ENCODE measurements at regions not wholly inside any gene's neighbourhood (a gene's known extent, or its start where the extent isn't known, plus 50 kb on each side); places are given as distances from the start of the nearest gene placed in this dataset.

GRCh38 chr15:31464216-31465082 lies 137.8 kb downstream of the KLF13 start:
- no peak for TF ChIP-seq CTCF (conservative IDR thresholded peaks at IDR 0.05)
- no peak overlapping the region for H3K27ac ChIP-seq

GRCh38 chr15:31465083-31465955 lies 138.7 kb downstream of the KLF13 start:
- TF ChIP-seq CTCF (conservative IDR thresholded peaks at IDR 0.05) = no peak
- no peak overlapping the region for H3K27ac ChIP-seq

DNA sequence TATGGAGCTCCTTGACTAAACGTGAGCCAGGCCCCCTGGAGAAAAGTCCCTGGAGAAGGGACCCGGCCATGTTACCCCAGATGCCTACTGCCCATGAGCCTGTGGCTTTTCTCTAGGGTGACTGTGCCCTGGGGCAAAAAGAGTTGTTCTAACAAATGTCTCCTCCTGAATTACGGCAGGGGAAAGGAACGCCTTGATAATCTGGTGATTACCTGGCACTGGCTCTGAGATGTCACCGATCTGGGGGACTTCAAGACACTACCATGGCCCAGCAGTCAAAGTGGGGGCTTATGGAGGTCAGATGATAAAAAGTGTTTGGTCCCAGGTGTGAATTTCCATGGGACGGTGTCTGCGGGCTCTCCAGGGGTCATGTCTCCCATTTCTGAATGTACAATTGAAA lies 140.7 kb downstream of the KLF13 start:
- H3K27ac ChIP-seq = no peak overlapping the region
- no peak for TF ChIP-seq CTCF (conservative IDR thresholded peaks at IDR 0.05)

GRCh38 chr15:31468911-31469785 lies 142.5 kb downstream of the KLF13 start:
- no peak overlapping the region for H3K27ac ChIP-seq
- no peak for TF ChIP-seq CTCF (conservative IDR thresholded peaks at IDR 0.05)

GRCh38 chr15:31469786-31470525 lies 143.3 kb downstream of the KLF13 start:
- TF ChIP-seq CTCF (conservative IDR thresholded peaks at IDR 0.05) = no peak
- no peak overlapping the region for H3K27ac ChIP-seq

DNA sequence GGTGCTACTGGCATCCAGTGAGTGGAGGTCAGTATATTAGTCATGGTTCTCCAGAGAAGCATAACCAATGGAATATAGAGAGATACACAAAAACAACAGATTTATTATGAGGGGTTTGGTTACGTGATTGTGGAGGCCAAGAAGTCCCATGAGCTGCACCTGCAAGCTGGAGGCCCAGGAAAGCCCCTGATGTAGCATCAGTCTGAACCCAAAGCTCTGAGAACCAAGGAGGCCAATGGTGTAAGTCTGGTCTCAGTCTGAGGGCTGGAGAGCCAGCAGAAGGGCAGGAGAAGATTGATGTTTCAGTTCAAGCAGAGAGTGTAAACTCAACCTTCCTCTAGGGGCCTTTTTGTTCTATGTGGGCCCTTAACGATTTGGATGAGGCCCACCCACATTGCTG lies 144.1 kb downstream of the KLF13 start:
- H3K27ac ChIP-seq = no peak overlapping the region
- TF ChIP-seq CTCF (conservative IDR thresholded peaks at IDR 0.05) = no peak
